Muscle of arm (tissue), 1 donor: ENCODE measurements at regions not wholly inside any gene's neighbourhood (a gene's known extent, or its start where the extent isn't known, plus 50 kb on each side); places are given as distances from the start of the nearest gene placed in this dataset.

Experiments used
- DNase-seq: peaks from one replicate; pipeline ENCODE4 v3.0.0-alpha.2; 2013

DNA sequence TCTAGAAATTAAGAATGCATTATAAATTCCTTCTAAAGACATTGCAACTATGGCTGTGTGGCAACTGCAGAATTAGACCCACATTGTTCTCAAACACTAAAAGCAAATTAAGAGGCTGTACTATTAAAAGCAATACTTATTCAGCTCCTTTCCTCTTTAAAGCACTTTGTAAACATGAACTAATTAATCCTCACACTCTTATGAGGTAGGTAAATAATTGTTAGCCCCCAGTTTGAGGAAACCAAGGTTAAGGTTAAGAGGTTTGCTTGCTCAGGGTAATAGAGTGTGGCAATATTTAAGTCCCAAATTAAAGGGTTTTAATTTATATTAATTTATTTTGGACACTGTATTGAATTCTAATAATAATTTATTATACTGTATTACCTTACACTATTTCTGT is 553.8 kb downstream of the LRRIQ3 start:
- no peak for DNase-seq

DNA sequence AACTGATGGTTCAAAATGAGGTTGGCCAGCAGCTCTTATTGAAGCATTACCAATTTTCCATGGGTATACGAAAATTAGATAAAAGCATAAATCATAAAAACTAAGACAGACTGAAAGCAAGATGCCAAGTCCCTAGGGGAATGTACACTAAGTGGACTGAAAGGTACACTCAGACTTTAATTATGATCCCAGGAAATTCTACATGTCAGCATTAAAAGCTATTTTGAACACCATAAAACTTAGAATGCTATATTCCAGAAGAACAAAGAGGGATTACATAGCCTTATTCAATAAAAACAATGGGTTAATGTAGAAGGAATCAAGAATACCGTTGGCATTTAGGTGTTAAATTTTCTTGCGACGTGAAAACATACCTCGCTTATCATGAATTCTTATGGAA is 558.5 kb downstream of the LRRIQ3 start:
- no peak for DNase-seq

DNA sequence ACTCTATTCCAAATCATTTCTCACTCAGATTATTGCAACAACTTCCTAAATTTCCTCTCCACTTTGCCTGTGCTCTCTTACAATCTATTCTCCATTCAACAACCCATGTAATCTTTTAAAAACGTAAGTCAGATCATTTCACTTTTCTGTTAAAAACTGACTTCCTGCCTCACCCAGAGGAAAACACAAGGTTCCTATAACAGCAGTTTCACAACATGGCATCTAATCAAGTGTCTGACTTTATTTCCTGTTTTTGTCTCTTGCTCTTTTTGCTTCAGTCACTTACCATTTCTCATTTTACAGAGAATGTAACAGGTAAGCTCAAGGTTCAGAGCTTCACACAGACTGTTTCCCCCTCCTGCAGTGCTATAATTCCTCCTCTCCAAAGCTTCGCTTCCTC is 560.7 kb downstream of the LRRIQ3 start:
- DNase-seq = no peak

DNA sequence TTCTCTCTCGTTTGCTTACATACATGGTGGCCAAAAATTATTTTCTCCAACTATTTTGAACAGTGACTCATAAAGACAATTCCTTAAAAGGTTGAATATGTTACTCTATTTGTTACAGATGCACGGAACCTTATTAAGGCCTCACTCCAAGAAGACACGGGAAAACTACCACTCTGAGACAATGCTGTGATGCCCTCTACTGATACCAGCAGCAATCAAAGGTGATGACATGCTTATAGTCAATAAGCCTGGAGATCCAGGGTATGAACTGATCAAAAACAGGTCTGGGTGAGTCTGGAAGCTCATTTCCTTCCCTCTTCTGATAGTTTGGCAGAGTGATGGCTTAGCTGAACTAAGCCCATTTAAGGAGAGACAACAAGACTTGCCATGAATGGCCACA is 563.0 kb downstream of the LRRIQ3 start:
- no peak for DNase-seq

DNA sequence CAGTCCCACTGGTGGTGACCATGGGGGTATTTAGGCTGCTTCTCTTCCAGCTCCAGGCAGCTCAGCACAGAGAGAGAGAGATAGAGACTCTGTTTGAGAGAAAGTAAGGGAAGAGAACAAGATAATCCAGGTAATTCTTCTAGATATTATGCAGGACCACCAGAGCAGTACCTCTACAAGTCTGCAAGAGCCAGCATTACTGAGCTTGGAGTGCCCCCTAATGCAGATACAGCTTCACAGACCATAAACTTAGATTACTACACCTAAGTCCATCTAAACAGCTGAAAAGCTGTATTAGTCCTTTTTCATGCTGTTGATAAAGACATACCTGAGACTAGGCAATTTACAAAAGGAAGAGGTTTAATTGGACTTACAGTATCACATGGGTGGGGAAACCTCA is 570.3 kb downstream of the LRRIQ3 start:
- no peak for DNase-seq

DNA sequence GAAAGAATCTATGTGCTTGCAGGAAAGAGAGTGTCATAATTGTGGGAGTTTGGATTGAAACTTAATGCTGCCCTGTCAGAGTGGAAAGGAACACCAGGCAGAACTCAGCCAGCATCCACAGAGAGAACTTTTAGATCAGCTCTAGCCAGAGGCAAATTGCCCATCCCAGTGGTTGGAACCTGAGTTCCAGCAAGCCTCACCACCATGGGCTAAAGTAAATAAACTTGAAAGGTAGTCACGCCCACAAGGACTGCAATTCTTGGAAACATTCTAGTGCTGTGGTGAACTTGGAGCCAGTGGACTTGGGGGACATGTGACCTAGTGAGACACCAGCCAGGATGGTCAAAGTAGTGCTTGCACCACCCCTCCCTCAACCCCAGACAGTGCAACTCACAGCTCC is 571.6 kb downstream of the LRRIQ3 start:
- no peak for DNase-seq

DNA sequence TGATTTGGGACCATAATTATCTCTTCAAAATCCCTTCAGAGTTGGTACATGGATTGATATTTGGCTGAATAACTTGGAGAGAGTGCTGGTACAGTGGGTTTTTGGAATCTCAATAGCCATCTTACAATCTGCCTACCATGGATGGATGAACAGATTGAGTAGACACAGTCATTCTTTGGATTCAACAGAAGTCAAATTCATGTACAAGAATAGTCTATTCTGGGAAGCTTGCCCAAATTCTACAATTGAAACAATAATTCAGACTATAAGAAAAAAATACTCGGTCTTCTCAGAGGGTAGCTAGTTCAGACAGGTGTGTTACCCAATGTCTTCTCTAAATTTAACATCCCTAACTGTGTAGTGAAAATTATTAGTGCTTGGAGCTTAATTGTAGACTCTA is 574.0 kb downstream of the LRRIQ3 start:
- no peak for DNase-seq

DNA sequence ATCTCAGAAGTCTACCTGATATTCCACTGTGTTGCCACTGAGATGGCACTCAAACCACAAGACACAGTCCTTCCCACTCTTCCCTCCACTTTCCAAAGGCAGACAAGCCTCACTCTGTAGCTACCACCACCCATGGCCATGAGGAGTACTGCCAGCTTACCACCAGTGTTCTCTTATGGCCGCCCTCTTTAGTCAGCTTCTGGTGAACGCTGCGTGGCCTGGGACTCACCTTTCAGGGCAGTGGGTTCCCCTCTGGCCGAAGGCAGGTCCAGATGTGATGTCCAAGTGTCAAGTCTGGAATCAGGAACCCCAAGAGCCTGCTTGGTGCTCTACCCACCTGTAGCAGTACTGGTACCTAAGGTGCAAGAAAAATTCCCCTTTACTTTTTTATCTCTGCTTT is 580.8 kb downstream of the LRRIQ3 start:
- DNase-seq = no peak

DNA sequence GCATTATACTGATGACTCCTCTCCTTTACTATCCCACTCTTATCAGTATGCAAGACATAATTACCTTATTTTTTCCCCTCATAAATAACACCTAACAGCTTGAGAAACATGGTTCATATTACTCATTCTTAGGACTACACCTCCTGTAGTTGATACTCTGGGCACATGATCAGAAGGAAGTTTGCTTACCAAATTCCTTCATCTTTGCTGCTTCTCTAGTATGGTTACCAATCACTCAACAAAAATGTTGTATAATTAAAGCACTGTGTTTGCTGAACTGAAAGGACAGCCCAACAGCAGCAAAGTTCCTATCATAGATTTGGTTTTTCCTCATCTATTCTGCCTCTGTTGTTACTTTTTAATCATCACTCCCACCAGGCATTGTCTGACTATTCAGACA is 586.3 kb downstream of the LRRIQ3 start:
- no peak for DNase-seq

DNA sequence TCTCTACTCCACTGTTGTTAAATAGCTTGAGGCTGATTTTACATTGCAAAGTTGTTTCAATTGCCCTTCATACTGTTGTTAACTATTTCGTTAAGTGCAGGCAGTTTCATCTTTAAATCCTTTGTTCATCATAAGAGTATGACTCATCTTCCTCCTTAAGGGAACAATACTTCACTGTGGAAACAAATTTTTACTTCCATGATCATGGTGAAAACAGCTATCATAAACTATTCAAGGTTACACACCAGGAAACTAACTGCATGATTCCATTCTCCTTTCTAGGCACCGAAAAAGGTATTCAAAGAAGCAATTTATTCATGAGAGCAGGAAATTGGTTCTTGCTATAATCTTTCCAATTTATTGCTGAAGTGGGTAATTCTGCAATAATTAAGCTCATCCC is 593.2 kb downstream of the LRRIQ3 start:
- no peak for DNase-seq

DNA sequence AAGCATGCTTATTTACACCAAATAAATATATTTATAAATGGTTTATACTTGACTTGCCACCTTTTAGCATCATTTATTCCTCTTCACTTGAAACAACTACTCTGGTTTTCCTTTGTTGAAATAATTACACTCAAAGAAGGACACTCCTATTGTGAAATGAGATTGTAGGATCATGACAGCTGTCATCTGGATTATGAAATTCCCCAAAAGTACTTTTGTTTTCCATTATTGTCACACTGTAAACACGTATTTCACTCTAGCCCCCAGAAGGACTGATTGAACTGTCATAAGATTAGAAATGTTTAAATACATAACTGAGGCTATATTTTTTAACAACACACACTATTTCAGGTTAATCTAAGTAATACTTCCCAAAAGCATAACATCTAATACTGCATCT is 593.8 kb downstream of the LRRIQ3 start:
- DNase-seq = no peak

DNA sequence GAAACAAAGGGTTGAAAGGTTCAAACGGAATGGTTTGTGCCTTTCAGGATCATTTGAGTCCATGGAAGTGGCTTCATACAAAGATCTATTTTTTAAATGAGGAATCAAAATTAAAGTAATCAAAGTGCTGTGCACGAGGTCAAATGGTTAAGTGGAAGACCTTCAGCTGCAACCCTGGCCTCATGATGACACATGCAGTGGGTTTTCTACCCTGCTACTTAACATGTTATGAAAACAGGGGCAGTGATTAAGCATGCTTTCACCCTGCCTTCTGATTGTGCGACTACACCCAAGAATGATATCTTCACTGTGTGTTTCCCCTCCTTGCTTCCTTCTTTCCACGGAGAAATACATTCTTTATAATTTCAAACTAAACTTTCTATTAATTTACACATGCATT is 604.2 kb downstream of the LRRIQ3 start:
- no peak for DNase-seq

DNA sequence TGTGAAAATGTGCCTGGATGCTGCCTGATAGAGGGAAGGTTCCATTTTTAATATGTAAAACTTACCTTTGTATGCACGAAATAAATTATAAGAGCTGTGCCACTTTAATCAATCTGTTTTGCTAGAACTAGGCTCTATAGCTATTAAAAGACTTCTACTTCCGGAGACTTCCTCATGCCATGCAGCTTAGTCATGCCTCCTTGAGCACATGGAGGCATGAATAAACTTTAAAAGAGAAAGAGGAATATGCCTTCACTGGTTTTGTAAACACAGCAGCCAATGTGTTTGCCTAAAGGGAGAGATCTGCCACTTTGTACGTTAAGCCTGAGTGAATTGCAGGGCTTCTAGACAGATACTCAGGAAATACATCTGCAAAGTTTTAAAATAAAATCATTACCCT is 604.6 kb downstream of the LRRIQ3 start:
- no peak for DNase-seq

DNA sequence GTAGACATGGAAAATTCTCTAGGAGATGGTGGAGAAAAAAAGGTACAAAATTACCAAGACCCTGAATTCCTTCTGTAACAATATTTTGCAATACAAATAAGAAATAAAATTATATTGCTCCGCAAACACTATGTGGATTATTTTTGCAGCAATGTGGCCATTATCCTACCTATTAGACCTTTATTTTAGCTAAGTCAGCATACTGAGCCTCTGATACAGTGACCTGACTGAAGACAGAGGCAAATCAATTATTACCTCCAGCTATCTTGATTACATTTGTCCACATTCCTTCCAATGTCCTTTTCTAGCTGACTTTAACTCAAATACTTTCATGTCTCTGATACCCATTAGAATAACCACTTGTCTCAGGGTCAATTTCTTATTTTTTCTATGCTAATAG is 610.9 kb downstream of the LRRIQ3 start:
- DNase-seq = no peak

DNA sequence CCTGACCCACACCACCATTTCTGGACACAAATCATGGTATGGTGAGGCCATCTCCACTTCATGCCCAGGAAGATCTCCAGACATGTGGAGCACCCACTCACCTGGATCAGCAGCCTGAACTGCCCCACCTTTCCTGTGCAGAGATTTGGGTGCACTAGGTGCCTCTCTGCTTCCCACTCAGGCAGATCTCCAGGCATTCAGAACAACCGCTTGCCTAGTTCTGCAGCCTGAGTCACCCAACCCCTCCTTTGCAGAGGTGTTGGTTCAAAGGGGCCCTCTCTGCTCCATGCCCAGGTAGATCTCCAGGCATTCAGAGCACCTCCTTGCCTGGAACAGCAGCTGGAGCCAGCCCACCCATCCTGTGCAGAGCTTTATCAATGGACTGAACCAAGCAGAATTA is 620.8 kb downstream of the LRRIQ3 start:
- no peak for DNase-seq

DNA sequence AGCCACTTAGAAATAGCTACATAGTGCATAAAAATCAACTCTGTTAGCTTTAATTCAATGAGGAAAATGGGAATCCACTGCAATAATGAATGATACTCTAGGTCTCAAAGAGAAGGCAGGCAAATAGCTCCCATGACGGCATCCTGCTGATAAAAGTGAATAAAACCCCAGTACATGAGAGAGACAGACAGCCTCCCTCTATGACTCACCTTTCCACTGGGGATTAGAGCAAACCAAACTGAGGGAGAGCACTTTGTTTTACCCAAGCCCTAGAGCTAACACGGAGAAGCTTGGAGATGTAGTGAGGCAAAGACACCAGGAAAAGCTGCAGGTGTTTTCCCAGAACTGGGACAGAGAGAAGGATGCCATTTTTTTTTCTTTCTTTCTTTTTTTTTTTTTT is 621.9 kb downstream of the LRRIQ3 start:
- no peak for DNase-seq

DNA sequence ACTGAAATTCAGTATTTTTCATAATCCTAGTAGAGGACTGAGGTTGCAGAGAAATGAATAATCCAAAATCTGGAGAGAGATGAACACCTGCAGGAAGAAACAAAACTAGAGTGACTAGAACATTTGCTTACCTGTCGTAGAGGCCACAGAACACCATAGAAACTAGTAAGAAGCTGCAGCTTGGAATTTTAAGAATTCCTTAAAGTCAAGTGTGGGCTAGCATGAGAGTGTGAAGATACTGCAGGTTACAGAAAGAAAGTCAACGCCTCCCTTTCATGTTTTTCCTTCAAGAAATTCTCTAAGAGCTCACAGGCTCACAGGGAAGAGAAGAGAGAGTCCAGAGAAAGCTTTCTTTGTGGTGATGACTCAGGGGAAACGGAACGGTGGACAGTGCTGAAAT is 633.7 kb downstream of the LRRIQ3 start:
- DNase-seq = no peak

DNA sequence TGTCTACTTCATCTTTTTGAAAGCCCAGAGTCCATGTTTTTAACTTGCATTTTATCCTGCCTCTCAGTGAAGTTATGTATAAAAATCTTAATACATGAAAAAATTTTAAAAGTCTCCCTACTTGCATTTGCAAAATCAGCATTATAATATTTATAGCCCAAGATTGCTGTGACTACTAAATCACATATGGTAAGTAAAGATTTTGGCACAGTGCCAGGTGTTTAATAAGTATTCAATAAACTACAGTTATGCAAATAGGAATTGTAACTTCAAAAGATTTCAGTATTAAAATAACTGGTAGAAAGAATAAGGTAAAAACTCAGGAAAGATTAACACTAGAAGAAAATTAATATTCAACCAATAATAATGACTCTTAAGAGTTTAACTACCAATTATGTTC is 641.7 kb downstream of the LRRIQ3 start:
- DNase-seq = no peak

DNA sequence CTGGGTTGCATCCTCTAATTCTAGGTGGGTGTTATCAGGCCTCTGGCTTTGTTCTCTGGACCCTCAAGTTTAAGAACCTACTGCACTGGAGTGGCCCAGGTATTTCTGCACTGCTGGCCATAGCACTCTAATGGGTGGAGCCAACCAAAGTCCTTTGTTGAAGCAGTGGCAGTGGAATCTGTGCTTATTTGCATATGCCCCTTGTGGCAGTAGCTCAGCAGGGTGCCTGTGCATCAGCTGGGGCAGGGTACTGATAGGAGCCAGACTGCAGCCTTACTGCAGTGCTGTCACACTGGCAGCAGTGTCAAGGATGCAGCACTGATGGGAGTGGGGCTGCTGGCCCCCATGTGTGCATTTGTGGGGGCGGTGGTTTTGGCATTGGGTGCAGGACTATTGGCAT is 660.6 kb downstream of the LRRIQ3 start:
- no peak for DNase-seq

DNA sequence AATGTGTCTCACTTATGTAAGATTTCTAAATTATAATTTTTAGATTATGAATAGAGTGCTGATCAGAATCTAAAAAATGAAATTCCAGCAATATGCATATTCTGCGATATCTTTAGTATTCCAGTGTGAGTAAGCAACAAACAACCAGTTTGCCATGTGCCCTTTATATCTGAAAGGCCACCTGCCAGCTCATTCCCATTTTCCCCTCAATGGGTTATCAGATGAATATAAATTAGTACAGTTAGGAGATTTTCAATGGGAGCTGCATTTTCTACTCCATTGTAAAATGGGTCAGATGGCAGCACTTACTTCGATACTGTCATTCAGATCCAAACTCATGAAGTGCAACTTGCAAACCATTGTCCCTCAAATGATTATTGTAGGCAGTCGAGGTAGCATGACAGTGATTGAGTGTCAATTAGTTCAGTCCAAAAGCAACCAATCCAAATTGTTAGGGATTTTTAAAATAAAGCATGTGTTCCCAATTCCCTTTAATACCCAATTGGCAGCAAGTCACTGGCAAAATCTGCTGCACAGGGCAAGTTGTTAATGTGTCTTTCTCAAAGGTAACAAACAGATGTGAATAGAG is 680.3 kb downstream of the LRRIQ3 start:
- no peak for DNase-seq

DNA sequence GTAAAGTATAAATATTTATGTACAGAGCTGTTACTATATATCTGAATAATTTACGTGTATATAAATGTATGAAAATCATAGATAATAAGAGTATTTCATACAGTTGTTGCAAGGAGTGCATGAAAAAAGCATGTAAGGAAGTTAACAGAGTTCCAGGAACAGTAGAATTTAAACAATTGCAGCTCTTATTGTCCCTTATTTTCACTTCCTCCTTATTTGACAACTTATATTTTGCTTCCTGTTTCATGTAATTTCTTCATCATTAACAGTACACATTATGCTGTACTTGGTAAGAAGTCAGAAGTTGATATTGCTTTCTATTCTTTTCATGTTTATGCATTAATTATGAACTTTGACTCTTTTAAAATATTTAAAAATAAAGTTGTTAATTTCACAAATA is 681.5 kb downstream of the LRRIQ3 start:
- no peak for DNase-seq

DNA sequence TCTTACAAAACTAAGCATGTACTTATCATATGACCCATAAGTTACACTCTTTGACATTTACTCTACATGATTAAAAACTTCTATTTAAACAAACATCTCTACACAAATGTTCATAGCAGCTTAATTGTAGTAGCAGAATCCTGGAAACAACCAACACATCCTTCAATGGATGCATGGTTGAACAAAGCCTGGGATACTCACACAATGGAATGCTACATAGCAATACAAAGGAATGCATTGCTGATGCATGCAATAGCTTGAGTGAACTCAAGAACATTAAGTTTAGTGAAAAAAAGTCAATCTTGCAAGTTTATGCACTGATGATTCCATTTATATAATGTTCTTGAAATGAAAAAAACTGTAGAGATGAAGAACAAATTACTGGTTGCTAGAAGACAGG is 686.9 kb downstream of the LRRIQ3 start:
- DNase-seq = no peak

DNA sequence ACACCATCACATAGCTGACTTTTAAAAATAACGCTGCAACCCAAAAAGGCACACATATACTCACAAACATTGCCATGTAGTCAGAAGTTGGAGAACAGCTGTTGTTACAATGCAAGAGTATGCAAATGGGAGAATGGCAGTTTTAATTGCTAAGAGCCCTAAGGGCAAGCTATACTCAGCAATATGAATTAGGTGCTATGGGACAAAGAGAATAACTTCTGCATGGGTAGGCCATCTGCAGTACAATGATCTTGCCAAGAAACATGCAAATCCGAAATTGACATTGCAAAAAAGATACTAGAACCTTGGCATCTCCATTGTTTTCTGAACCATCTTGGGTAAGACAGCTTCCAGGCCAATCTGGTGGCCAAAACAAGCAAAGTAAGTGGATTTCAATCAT is 697.8 kb downstream of the LRRIQ3 start:
- no peak for DNase-seq

DNA sequence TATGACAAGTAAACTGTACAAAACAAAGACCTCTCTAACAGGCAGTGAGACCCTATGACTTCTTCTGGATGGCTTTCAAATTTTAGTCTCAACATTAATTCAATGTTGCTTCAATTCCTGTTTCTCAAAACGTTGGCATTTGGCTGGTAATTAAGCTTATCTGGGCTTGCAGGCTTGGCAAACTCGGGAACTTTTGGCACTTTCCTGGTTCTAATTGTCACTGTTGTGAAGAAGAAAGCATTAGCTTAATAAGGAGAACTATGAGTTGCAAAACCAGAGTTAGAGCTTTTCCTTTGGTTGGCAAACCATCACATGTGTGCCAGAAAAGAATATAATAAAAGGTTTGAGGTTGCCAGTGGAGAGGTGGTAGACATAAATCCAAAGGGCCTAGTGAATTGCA is 698.3 kb downstream of the LRRIQ3 start:
- DNase-seq = no peak

DNA sequence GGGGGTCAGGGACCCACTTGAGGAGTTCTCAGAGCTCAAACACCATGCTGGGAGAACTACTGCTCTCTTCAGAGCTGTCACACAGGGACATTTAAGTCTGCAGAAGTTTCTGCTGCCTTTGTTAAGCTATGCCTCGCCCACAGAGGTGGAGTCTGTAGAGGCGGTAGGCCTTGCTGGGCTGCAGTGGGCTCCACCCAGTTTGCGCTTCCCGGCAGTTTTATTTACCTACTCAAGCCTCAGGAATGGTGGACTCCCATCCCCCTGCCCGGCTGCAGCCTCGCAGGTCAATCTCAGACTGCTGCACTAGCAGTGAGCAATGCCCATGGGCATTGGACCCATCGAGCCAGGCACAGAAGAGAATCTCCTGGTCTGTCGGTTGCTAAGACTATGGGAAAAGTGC is 706.4 kb downstream of the LRRIQ3 start:
- DNase-seq = no peak
